CD4-positive, alpha-beta T cell (primary cell): ENCODE measurements at regions not wholly inside any gene's neighbourhood (a gene's known extent, or its start where the extent isn't known, plus 50 kb on each side); places are given as distances from the start of the nearest gene placed in this dataset.

ENCODE experiments used
- ATAC-seq: fragments of 200-7000 bp; cut with Tn5 transposase; one replicate; pipeline ENCODE4 v1.10.0; 2022; ENCODE audit warnings: mild to moderate bottlenecking; ENCODE audit not compliant: poor library complexity
- CTCF ChIA-PET: fragments of 350-600 bp; sonication (Branson Sonifier 250); formaldehyde crosslinking; loops from one replicate; lab custom pipeline; 2021; ENCODE audit warnings: antibody characterized with exemption, inconsistent platforms; lab: Charles Lee
- POLR2A ChIA-PET: fragments of 350-600 bp; sonication (Branson Sonifier 250); formaldehyde crosslinking; loops from one replicate; lab custom pipeline; 2021; ENCODE audit warnings: antibody characterized with exemption, inconsistent platforms; lab: Charles Lee
- DNase-seq, 14 experiments: peaks; one replicate each; pipeline ENCODE4 v3.0.0-alpha.2; 2013 to 2020; ENCODE audit warnings: mixed read lengths in 2 of 14
- H3K27ac ChIP-seq, 2 donors: one replicate each; pipeline versions ENCODE4 v1.5.1 to v1.7.0; 2013; ENCODE audit warnings: low read length in 2 of 2, low read depth in 1 of 2, mild to moderate bottlenecking in 1 of 2
- H3K27me3 ChIP-seq, 2 experiments: 1 replicate in 1 of 2; 2 replicates in 1 of 2; pipeline versions ENCODE4 v1.6.1 to v1.7.0; 2013; ENCODE audit warnings: low read length in 2 of 2, control low read depth in 1 of 2, mild to moderate bottlenecking in 1 of 2, moderate library complexity in 1 of 2; ENCODE audit not compliant: insufficient read depth in 2 of 2, control insufficient read depth in 1 of 2
- H3K36me3 ChIP-seq: one replicate; pipeline ENCODE4 v1.6.1; 2013; ENCODE audit warnings: low read length, control low read depth; ENCODE audit not compliant: insufficient read depth
- H3K4me1 ChIP-seq: one replicate; pipeline ENCODE4 v1.6.1; 2013; ENCODE audit warnings: low read length, control low read depth; ENCODE audit not compliant: insufficient read depth
- H3K4me3 ChIP-seq: one replicate; pipeline ENCODE4 v1.5.1; 2013; ENCODE audit warnings: mild to moderate bottlenecking, low read length, moderate library complexity
- H3K9me3 ChIP-seq, 2 experiments: 1 replicate in 1 of 2; 2 replicates in 1 of 2; pipeline versions ENCODE4 v1.6.1 to v1.7.0; 2013; ENCODE audit warnings: low read length in 2 of 2, mild to moderate bottlenecking in 2 of 2, control low read depth in 1 of 2, moderate library complexity in 1 of 2; ENCODE audit not compliant: control insufficient read depth in 1 of 2, insufficient read depth in 1 of 2
- H3K27ac Mint-ChIP-seq: one replicate; pipeline ENCODE4 v1.8.0; 2020; ENCODE audit warnings: mixed read lengths
- H3K27me3 Mint-ChIP-seq: one replicate; pipeline ENCODE4 v1.8.0; 2021; ENCODE audit warnings: mixed read lengths
- H3K36me3 Mint-ChIP-seq: one replicate; pipeline ENCODE4 v1.8.0; 2021; ENCODE audit warnings: low read depth, mixed read lengths
- H3K4me1 Mint-ChIP-seq: one replicate; pipeline ENCODE4 v1.8.0; 2021; ENCODE audit warnings: low read depth, mixed read lengths
- H3K4me3 Mint-ChIP-seq: one replicate; pipeline ENCODE4 v1.8.0; 2020; ENCODE audit warnings: mild to moderate bottlenecking, mixed read lengths
- H3K9me3 Mint-ChIP-seq: one replicate; pipeline ENCODE4 v1.8.0; 2020; ENCODE audit warnings: mixed read lengths
- intact Hi-C, 2 experiments: fragments of 100-400 bp; cut with DNase I in 1 of 2; cut with micrococcal nuclease in 1 of 2; formaldehyde crosslinking; loops; one replicate each; pipeline versions ENCODE4 v1.15.1 to v1.9.0; 2023 to 2025; cut with DNase I, micrococcal nuclease
- TF ChIP-seq, protein P1 (sequence below): fragments of 200-600 bp; IDR thresholded peaks from one replicate; pipeline ENCODE4 v1.8.0; 2022; ENCODE audit warnings: antibody characterized with exemption, mild to moderate bottlenecking

DNA sequence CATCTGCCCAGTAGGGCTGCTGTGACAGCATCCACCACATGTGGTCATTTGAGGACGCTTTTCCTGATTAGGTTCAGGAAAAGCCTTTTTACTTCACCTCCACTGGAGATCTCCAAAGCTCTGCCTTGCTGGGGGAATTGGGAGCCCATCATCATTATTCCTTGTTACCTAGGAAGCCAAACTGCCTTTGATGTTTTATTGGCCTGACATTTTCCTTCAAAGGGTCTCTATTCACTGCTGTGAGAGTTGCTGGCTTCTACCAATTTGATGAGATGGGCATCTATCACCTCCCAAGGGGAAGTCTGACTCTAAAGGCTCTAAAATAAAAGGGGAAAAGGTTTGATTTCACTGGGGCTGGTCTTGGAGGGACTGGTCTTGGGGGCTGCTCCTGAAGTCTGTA is 678.6 kb downstream of the PTPRU start:
- Mint-ChIP-seq H3K4me1 (no peaks in the 10 kb centered on the region), H3K9me3 (no peaks in the 10 kb centered on the region), H3K27ac (no peak overlapping the region), H3K27me3 (peaks cover 59% of the 10 kb centered on the region), H3K4me3 (no peak overlapping the region), H3K36me3 (no peaks in the 10 kb centered on the region)
- H3K4me1 ChIP-seq, result no peaks in the 10 kb centered on the region
- no peaks in the 10 kb centered on the region for H3K36me3 ChIP-seq
- POLR2A ChIA-PET, result no interaction called here
- TF ChIP-seq, protein P1, sequence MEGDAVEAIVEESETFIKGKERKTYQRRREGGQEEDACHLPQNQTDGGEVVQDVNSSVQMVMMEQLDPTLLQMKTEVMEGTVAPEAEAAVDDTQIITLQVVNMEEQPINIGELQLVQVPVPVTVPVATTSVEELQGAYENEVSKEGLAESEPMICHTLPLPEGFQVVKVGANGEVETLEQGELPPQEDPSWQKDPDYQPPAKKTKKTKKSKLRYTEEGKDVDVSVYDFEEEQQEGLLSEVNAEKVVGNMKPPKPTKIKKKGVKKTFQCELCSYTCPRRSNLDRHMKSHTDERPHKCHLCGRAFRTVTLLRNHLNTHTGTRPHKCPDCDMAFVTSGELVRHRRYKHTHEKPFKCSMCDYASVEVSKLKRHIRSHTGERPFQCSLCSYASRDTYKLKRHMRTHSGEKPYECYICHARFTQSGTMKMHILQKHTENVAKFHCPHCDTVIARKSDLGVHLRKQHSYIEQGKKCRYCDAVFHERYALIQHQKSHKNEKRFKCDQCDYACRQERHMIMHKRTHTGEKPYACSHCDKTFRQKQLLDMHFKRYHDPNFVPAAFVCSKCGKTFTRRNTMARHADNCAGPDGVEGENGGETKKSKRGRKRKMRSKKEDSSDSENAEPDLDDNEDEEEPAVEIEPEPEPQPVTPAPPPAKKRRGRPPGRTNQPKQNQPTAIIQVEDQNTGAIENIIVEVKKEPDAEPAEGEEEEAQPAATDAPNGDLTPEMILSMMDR, result no peak
- DNase-seq, result no peak
- H3K9me3 ChIP-seq, result no peaks in the 10 kb centered on the region
- intact Hi-C loops, result no loop called here
- H3K27me3 ChIP-seq, result peaks cover 5 to 8% of the 10 kb centered on the region in 2 experiments
- H3K4me3 ChIP-seq, result no peak overlapping the region
- ATAC-seq, result no peak
- CTCF ChIA-PET, result no interaction called here
- no peak overlapping the region for H3K27ac ChIP-seq

DNA sequence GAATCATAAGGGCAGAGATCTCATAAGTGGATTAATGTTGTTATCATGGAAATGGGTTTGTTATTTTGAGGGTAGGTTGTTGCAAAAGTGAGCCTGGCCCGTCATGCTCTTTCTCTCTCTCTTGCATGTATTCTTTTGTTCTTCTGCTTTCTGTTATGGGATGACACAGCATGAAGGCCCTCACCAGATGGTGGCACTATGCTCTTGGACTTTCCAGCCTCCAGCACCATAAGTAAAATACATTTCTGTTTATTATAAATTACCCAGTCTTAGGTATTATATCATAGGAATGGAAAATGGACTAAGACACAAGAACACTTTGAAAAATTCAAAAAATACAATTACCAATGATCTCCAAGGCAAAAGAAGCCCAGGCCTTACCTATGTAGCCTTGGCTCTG is 676.1 kb downstream of the PTPRU start:
- Histone ChIP-seq H3K4me3 (no peak overlapping the region), H3K9me3 (no peaks in the 10 kb centered on the region), H3K27ac (no peak overlapping the region), H3K4me1 (no peaks in the 10 kb centered on the region), H3K36me3 (no peaks in the 10 kb centered on the region), H3K27me3 (peaks cover 2 to 8% of the 10 kb centered on the region in 2 experiments)
- TF ChIP-seq, protein P1, result no peak
- CTCF ChIA-PET, result no interaction called here
- ATAC-seq, result no peak
- Mint-ChIP-seq H3K36me3 (no peaks in the 10 kb centered on the region), H3K4me3 (no peak overlapping the region), H3K27ac (no peak overlapping the region), H3K4me1 (no peaks in the 10 kb centered on the region), H3K9me3 (no peaks in the 10 kb centered on the region), H3K27me3 (peaks cover 67% of the 10 kb centered on the region)
- intact Hi-C loops, result no loop called here
- POLR2A ChIA-PET, result no interaction called here
- DNase-seq, result no peak

DNA sequence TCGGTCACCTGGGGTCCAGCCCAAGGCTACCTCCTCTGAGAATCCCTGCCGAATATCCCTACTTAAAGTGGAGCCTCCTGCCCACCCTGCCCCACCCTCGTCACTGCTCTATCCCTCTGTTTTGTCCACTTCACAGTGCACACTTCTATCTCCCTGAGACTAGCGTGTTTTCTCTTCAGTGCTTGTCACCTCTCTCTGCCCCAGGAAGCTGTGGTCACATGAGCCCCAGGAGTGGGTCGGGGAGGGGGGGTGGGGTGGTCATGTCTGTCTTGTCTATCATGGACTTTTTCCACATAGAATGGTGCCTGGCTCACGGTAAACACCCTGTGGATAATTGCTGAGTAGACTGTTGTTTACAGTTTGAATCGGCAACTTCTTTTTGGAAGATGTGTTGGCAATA is 673.6 kb downstream of the PTPRU start:
- Histone ChIP-seq H3K36me3 (no peaks in the 10 kb centered on the region), H3K4me3 (no peak overlapping the region), H3K4me1 (no peaks in the 10 kb centered on the region), H3K27me3 (peaks cover 4 to 8% of the 10 kb centered on the region in 2 experiments), H3K9me3 (no peaks in the 10 kb centered on the region), H3K27ac (no peak overlapping the region)
- no peaks in the 10 kb centered on the region for H3K9me3 Mint-ChIP-seq
- no peaks in the 10 kb centered on the region for H3K36me3 Mint-ChIP-seq
- H3K27me3 Mint-ChIP-seq, result peaks cover 62% of the 10 kb centered on the region
- ChIA-PET CTCF (no interaction called here), POLR2A (no interaction called here)
- no peak overlapping the region for H3K4me3 Mint-ChIP-seq
- DNase-seq, result no peak
- intact Hi-C loops, result no loop called here
- ATAC-seq, result no peak
- H3K27ac Mint-ChIP-seq, result no peak overlapping the region
- TF ChIP-seq, protein P1, result no peak
- no peaks in the 10 kb centered on the region for H3K4me1 Mint-ChIP-seq
